CD4-positive, CD25-positive, alpha-beta regulatory T cell (primary cell): ENCODE measurements at regions not wholly inside any gene's neighbourhood (a gene's known extent, or its start where the extent isn't known, plus 50 kb on each side); places are given as distances from the start of the nearest gene placed in this dataset.
"Not testable (repeated sequence)": the region's sequence is repeated elsewhere in the genome, so short reads cannot be mapped to it uniquely, and the experiment has no call there.

Source experiments
- ATAC-seq, 2 donors: fragments of 150-1000 bp; cut with Tn5 transposase; one replicate each; pipeline ENCODE4 v1.10.0; 2021; ENCODE audit warnings: low read depth in 2 of 2, moderate number of reproducible peaks in 2 of 2, moderate library complexity in 1 of 2
- DNase-seq, 3 donors: peaks; one replicate each; pipeline versions ENCODE4 v3.0.0 to v3.0.0-alpha.2; 2012 to 2022; ENCODE audit warnings: mixed read lengths in 1 of 3
- H3K27ac ChIP-seq: one replicate; pipeline ENCODE4 v1.7.0; 2013; ENCODE audit warnings: mild to moderate bottlenecking, low read length; ENCODE audit not compliant: insufficient read depth, poor library complexity, severe bottlenecking
- H3K27me3 ChIP-seq: one replicate; pipeline ENCODE4 v1.7.0; 2013; ENCODE audit warnings: low read length; ENCODE audit not compliant: control insufficient read depth, insufficient read depth
- H3K36me3 ChIP-seq: one replicate; pipeline ENCODE4 v1.7.0; 2013; ENCODE audit warnings: mild to moderate bottlenecking, low read length, moderate library complexity; ENCODE audit not compliant: control insufficient read depth, insufficient read depth
- H3K4me1 ChIP-seq: 2 replicates; pipeline ENCODE4 v1.7.0; 2013; ENCODE audit warnings: mild to moderate bottlenecking, low read length; ENCODE audit not compliant: insufficient read depth, control insufficient read depth, poor library complexity, severe bottlenecking
- H3K4me3 ChIP-seq: one replicate; pipeline ENCODE4 v1.7.0; 2013; ENCODE audit warnings: low read depth, mild to moderate bottlenecking, low read length, moderate library complexity
- H3K9me3 ChIP-seq, 2 experiments: 1 replicate in 1 of 2; 2 replicates in 1 of 2; pipeline ENCODE4 v1.7.0; 2013; ENCODE audit warnings: low read length in 2 of 2, mild to moderate bottlenecking in 1 of 2, moderate library complexity in 1 of 2; ENCODE audit not compliant: control insufficient read depth in 2 of 2
- H3K27ac Mint-ChIP-seq, 3 donors: one replicate each; pipeline ENCODE4 v1.8.0; 2020 to 2022; ENCODE audit warnings: mild to moderate bottlenecking in 3 of 3, mixed read lengths in 3 of 3, moderate library complexity in 2 of 3
- H3K27me3 Mint-ChIP-seq: one replicate; pipeline ENCODE4 v1.8.0; 2022; ENCODE audit warnings: mild to moderate bottlenecking, mixed read lengths
- H3K36me3 Mint-ChIP-seq: one replicate; pipeline ENCODE4 v1.8.0; 2020; ENCODE audit warnings: mixed read lengths
- H3K4me1 Mint-ChIP-seq, 4 donors: one replicate each; pipeline ENCODE4 v1.8.0; 2020 to 2022; ENCODE audit warnings: mixed read lengths in 4 of 4, mild to moderate bottlenecking in 1 of 4
- H3K4me3 Mint-ChIP-seq, 4 donors: one replicate each; pipeline ENCODE4 v1.8.0; 2020 to 2022; ENCODE audit warnings: mild to moderate bottlenecking in 4 of 4, mixed read lengths in 4 of 4, moderate library complexity in 3 of 4
- H3K9me3 Mint-ChIP-seq, 7 donors: one replicate each; pipeline ENCODE4 v1.8.0; 2020 to 2022; ENCODE audit warnings: mixed read lengths in 7 of 7, mild to moderate bottlenecking in 3 of 7, moderate library complexity in 2 of 7

- H3K4me3 Mint-ChIP-seq: no peak overlapping the region
- no peaks in the 10 kb centered on the region for H3K9me3 ChIP-seq
Measured at GRCh38 chr1:232142403-232143314, 487.3 kb downstream of the SIPA1L2 start.

DNA sequence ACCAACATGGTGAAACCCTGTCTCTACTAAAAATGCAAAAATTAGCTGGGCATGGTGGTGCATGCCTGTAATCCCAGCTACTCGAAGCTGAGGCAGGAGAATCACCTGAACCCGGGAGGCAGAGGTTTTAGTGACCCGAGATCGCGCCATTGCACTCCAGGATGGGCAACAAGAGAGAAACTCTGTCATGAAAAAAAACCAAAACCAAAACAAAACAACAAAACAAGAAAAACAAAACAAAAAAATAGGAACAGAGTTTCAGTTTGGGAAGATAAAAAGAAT, 488.8 kb downstream of the SIPA1L2 start:
- not testable (repeated sequence) for ATAC-seq, H3K27me3 Mint-ChIP-seq, H3K27me3 ChIP-seq, H3K27ac Mint-ChIP-seq, H3K4me3 Mint-ChIP-seq, DNase-seq, H3K4me3 ChIP-seq, H3K27ac ChIP-seq, H3K9me3 Mint-ChIP-seq, H3K4me1 ChIP-seq, H3K9me3 ChIP-seq, H3K36me3 Mint-ChIP-seq, H3K4me1 Mint-ChIP-seq, H3K36me3 ChIP-seq

More at GRCh38 chr1:232142403-232143314, 487.3 kb downstream of the SIPA1L2 start:
- H3K4me1 ChIP-seq: no peaks in the 10 kb centered on the region
- ATAC-seq: no peak
- no peaks in the 10 kb centered on the region for H3K27me3 Mint-ChIP-seq
- no peaks in the 10 kb centered on the region for H3K4me1 Mint-ChIP-seq
- H3K27me3 ChIP-seq: no peaks in the 10 kb centered on the region
- peaks cover 0 to 8% (median 5%) of the 10 kb centered on the region in 7 donors for H3K9me3 Mint-ChIP-seq
- no peak overlapping the region for H3K27ac ChIP-seq
- no peaks in the 10 kb centered on the region for H3K36me3 Mint-ChIP-seq
- DNase-seq: no peak
- H3K27ac Mint-ChIP-seq: no peak overlapping the region
- no peak overlapping the region for H3K4me3 ChIP-seq
- H3K36me3 ChIP-seq: no peaks in the 10 kb centered on the region

GRCh38 chr1:232140419-232141166, 489.3 kb downstream of the SIPA1L2 start:
- DNase-seq (no peak), ATAC-seq (no peak)
- Mint-ChIP-seq H3K4me1 (no peaks in the 10 kb centered on the region), H3K36me3 (no peaks in the 10 kb centered on the region), H3K4me3 (no peak overlapping the region), H3K27me3 (no peaks in the 10 kb centered on the region), H3K27ac (no peak overlapping the region), H3K9me3 (peaks cover 0 to 10% (median 6%) of the 10 kb centered on the region in 7 donors)
- Histone ChIP-seq H3K27ac (no peak overlapping the region), H3K27me3 (no peaks in the 10 kb centered on the region), H3K4me1 (no peaks in the 10 kb centered on the region), H3K36me3 (no peaks in the 10 kb centered on the region), H3K4me3 (no peak overlapping the region), H3K9me3 (no peaks in the 10 kb centered on the region)

DNA sequence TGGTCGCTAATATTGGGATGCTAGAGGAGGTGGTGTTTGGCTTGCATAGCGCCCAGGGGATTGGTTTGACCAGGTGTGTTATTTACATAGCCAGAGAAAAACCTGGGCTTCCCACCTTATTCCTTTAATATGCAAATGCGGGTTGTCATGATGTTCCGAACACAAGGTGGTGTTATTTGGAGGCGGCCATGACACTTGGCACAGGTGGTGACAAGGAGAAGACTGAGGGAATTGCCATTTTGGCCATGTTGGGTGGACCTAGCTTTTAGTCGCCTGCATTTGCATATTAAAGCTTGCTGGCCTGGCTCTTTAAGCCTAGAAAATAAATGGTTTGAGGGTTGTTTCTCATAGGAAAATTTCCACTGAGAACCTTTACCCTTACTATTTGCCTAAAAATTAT, 490.5 kb downstream of the SIPA1L2 start:
- Histone ChIP-seq H3K36me3 (no peaks in the 10 kb centered on the region), H3K27me3 (no peaks in the 10 kb centered on the region), H3K27ac (no peak overlapping the region), H3K9me3 (no peaks in the 10 kb centered on the region), H3K4me1 (no peaks in the 10 kb centered on the region), H3K4me3 (no peak overlapping the region)
- ATAC-seq (no peak), DNase-seq (no peak)
- no peak overlapping the region for H3K27ac Mint-ChIP-seq
- H3K27me3 Mint-ChIP-seq: no peaks in the 10 kb centered on the region
- no peaks in the 10 kb centered on the region for H3K36me3 Mint-ChIP-seq
- H3K4me1 Mint-ChIP-seq: no peaks in the 10 kb centered on the region
- peaks cover 0 to 8% (median 5%) of the 10 kb centered on the region in 7 donors for H3K9me3 Mint-ChIP-seq
- H3K4me3 Mint-ChIP-seq: no peak overlapping the region

DNA sequence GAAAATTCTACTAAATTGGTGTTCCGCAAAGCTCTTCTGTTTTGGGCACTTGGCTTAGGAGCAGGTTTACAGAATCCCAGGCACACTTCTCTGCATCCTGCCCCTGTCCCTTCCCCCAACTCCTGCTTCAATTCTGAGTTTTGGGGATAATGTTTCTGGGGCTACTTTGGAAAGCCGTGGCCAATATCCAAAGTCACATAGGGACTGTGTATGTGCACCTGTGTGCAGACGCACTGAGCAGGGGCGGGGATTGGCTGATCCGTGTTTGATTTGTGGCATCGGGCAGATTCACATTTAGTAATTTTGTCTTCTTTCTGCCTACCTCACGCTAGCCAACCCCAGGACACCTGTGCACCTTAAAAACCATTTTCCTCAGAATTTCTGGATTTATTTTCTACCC, 491.9 kb downstream of the SIPA1L2 start:
- Histone ChIP-seq H3K36me3 (no peaks in the 10 kb centered on the region), H3K4me1 (no peaks in the 10 kb centered on the region), H3K27ac (no peak overlapping the region), H3K9me3 (no peaks in the 10 kb centered on the region), H3K27me3 (no peaks in the 10 kb centered on the region), H3K4me3 (no peak overlapping the region)
- Mint-ChIP-seq H3K9me3 (peaks cover 0 to 8% (median 6%) of the 10 kb centered on the region in 7 donors), H3K27ac (no peak overlapping the region), H3K27me3 (no peaks in the 10 kb centered on the region), H3K36me3 (no peaks in the 10 kb centered on the region), H3K4me1 (no peaks in the 10 kb centered on the region), H3K4me3 (no peak overlapping the region)
- ATAC-seq: no peak
- DNase-seq: no peak

- H3K4me1 ChIP-seq: no peaks in the 10 kb centered on the region
- DNase-seq (no peak), ATAC-seq (no peak)
- no peaks in the 10 kb centered on the region for H3K36me3 Mint-ChIP-seq
- H3K27ac ChIP-seq: no peak overlapping the region
- peaks cover 0 to 8% (median 5%) of the 10 kb centered on the region in 7 donors for H3K9me3 Mint-ChIP-seq
- no peaks in the 10 kb centered on the region for H3K4me1 Mint-ChIP-seq
- H3K4me3 Mint-ChIP-seq: no peak overlapping the region
- H3K27ac Mint-ChIP-seq: no peak overlapping the region
- no peaks in the 10 kb centered on the region for H3K9me3 ChIP-seq
- H3K36me3 ChIP-seq: no peaks in the 10 kb centered on the region
- no peaks in the 10 kb centered on the region for H3K27me3 ChIP-seq
- H3K4me3 ChIP-seq: no peak overlapping the region
- no peaks in the 10 kb centered on the region for H3K27me3 Mint-ChIP-seq
Measured at GRCh38 chr1:232137066-232137465, 492.9 kb downstream of the SIPA1L2 start.

DNA sequence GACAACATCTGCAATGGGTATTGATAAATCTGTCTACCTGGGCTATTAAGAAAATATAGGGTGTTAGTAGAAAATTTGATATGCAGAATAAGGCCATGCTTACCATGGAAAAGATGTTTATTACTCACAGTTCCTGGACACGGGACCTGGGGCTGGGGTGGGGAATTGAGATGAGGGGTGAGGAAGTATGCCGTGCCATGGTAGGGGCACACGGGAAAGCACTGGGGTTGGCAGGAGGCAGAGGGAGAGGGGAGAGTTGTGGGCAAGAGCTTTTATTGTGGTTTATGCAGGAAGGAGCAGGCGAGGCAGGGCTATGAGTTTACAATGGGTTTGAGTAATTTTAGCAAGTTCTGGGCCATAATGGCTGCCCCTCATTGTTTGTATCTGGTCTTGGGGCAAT, 493.8 kb downstream of the SIPA1L2 start:
- Histone ChIP-seq H3K9me3 (no peaks in the 10 kb centered on the region), H3K27me3 (no peaks in the 10 kb centered on the region), H3K4me1 (no peaks in the 10 kb centered on the region), H3K36me3 (no peaks in the 10 kb centered on the region), H3K27ac (no peak overlapping the region), H3K4me3 (no peak overlapping the region)
- no peaks in the 10 kb centered on the region for H3K36me3 Mint-ChIP-seq
- no peak overlapping the region for H3K4me3 Mint-ChIP-seq
- H3K27ac Mint-ChIP-seq: no peak overlapping the region
- no peak for DNase-seq
- peaks cover 4% of the 10 kb centered on the region for H3K27me3 Mint-ChIP-seq
- no peaks in the 10 kb centered on the region for H3K4me1 Mint-ChIP-seq
- no peak for ATAC-seq
- peaks cover 0 to 8% (median 5%) of the 10 kb centered on the region in 7 donors for H3K9me3 Mint-ChIP-seq
